CD14-positive monocyte (primary cell): ENCODE measurements at regions not wholly inside any gene's neighbourhood (a gene's known extent, or its start where the extent isn't known, plus 50 kb on each side); places are given as distances from the start of the nearest gene placed in this dataset.

Source experiments
- DNase-seq, 3 donors: peaks; one replicate each; pipeline ENCODE4 v3.0.0-alpha.2; 2011 to 2022
- H2AFZ ChIP-seq: 2 replicates; pipeline ENCODE4 v1.6.0; 2012; ENCODE audit warnings: mild to moderate bottlenecking, low read depth, low read length, inconsistent platforms; ENCODE audit not compliant: insufficient read depth, poor library complexity, severe bottlenecking
- H3K27ac ChIP-seq, 2 donors: 1 replicate in 1 of 2; 2 replicates in 1 of 2; pipeline ENCODE4 v1.5.1; 2012 to 2013; ENCODE audit warnings: low read length in 2 of 2, control low read depth in 1 of 2, inconsistent platforms in 1 of 2, low read depth in 1 of 2, mild to moderate bottlenecking in 1 of 2
- H3K27me3 ChIP-seq, 2 donors: one replicate each; pipeline versions ENCODE4 v1.6.0 to v1.6.1; 2011 to 2013; ENCODE audit warnings: low read length in 2 of 2; ENCODE audit not compliant: control insufficient read depth in 2 of 2, insufficient read depth in 2 of 2
- H3K36me3 ChIP-seq, 2 donors: replicated peaks in 1 of 2; 1 replicate in 1 of 2; 2 replicates in 1 of 2; pipeline versions ENCODE4 v1.5.1 to v1.6.1; 2012 to 2013; ENCODE audit warnings: low read length in 2 of 2, control low read depth in 1 of 2, inconsistent platforms in 1 of 2, mild to moderate bottlenecking in 1 of 2; ENCODE audit not compliant: insufficient read depth in 2 of 2, control insufficient read depth in 1 of 2
- H3K4me1 ChIP-seq, 2 donors: 1 replicate in 1 of 2; 2 replicates in 1 of 2; pipeline versions ENCODE4 v1.5.1 to v1.6.1; 2012 to 2013; ENCODE audit warnings: low read length in 2 of 2, control low read depth in 1 of 2, inconsistent platforms in 1 of 2, mild to moderate bottlenecking in 1 of 2, moderate library complexity in 1 of 2; ENCODE audit not compliant: insufficient read depth in 2 of 2, control insufficient read depth in 1 of 2
- H3K4me2 ChIP-seq: replicated peaks from 2 replicates; pipeline ENCODE3; 2012; ENCODE audit warnings: low read length, moderate library complexity, mild to moderate bottlenecking; ENCODE audit not compliant: poor library complexity, severe bottlenecking; ENCODE audit errors: extremely low read depth
- H3K4me3 ChIP-seq, 3 experiments: fragments of 200-600 bp in 1 of 3; sonication (generic) in 1 of 3; replicated peaks in 1 of 3; 1 replicate in 2 of 3; 2 replicates in 1 of 3; pipeline ENCODE4 v1.5.1; 2011 to 2013; ENCODE audit warnings: low read length in 3 of 3, mild to moderate bottlenecking in 3 of 3, control low read depth in 2 of 3, low read depth in 2 of 3, inconsistent platforms in 1 of 3, moderate library complexity in 1 of 3
- H3K79me2 ChIP-seq: 2 replicates; pipeline ENCODE4 v1.6.0; 2012; ENCODE audit warnings: mild to moderate bottlenecking, control low read depth, inconsistent platforms, low read length, moderate library complexity; ENCODE audit not compliant: insufficient read depth
- H3K9ac ChIP-seq: 2 replicates; pipeline ENCODE4 v1.6.0; 2017; ENCODE audit warnings: low read length, mild to moderate bottlenecking; ENCODE audit not compliant: insufficient read depth, poor library complexity, severe bottlenecking
- H3K9me3 ChIP-seq, 2 donors: replicated peaks in 1 of 2; 1 replicate in 1 of 2; 2 replicates in 1 of 2; pipeline versions ENCODE4 v1.5.1 to v1.6.1; 2012 to 2013; ENCODE audit warnings: low read length in 2 of 2, control low read depth in 1 of 2; ENCODE audit not compliant: control insufficient read depth in 1 of 2, insufficient read depth in 1 of 2
- H4K20me1 ChIP-seq: 2 replicates; pipeline ENCODE4 v1.6.0; 2012; ENCODE audit warnings: mild to moderate bottlenecking, low read length, control low read depth, moderate library complexity; ENCODE audit not compliant: insufficient read depth
- H3K27ac Mint-ChIP-seq, 7 donors: one replicate each; pipeline ENCODE4 v1.8.0; 2020; ENCODE audit warnings: mild to moderate bottlenecking in 7 of 7, mixed read lengths in 7 of 7, moderate library complexity in 6 of 7, inconsistent platforms in 2 of 7
- H3K27me3 Mint-ChIP-seq, 3 donors: one replicate each; pipeline ENCODE4 v1.8.0; 2021 to 2022; ENCODE audit warnings: low read depth in 3 of 3, mild to moderate bottlenecking in 3 of 3, mixed read lengths in 3 of 3, moderate library complexity in 3 of 3, inconsistent platforms in 1 of 3
- H3K36me3 Mint-ChIP-seq, 2 donors: one replicate each; pipeline ENCODE4 v1.8.0; 2020; ENCODE audit warnings: mixed read lengths in 2 of 2, inconsistent platforms in 1 of 2, mild to moderate bottlenecking in 1 of 2
- H3K4me1 Mint-ChIP-seq: one replicate; pipeline ENCODE4 v1.8.0; 2020; ENCODE audit warnings: mild to moderate bottlenecking, mixed read lengths
- H3K4me3 Mint-ChIP-seq, 2 donors: one replicate each; pipeline ENCODE4 v1.8.0; 2020; ENCODE audit warnings: mild to moderate bottlenecking in 2 of 2, mixed read lengths in 2 of 2, moderate library complexity in 1 of 2
- H3K9me3 Mint-ChIP-seq, 7 donors: one replicate each; pipeline ENCODE4 v1.8.0; 2020 to 2022; ENCODE audit warnings: mixed read lengths in 7 of 7, mild to moderate bottlenecking in 6 of 7, moderate library complexity in 6 of 7, inconsistent platforms in 2 of 7
- CTCF ChIP-seq: fragments of 200-600 bp; IDR thresholded peaks from one replicate; pipeline ENCODE4 v1.8.0; 2022; ENCODE audit warnings: antibody characterized with exemption, mild to moderate bottlenecking
- WGBS: methylation state at CpG from one replicate; pipeline ENCODE4 v1.1.5; 2013; ENCODE audit warnings: missing lambda C conversion rate; ENCODE audit not compliant: insufficient coverage; 5-methylcytosine and 5-hydroxymethylcytosine counted together
- intact Hi-C, 2 donors: fragments of 100-400 bp; cut with micrococcal nuclease; formaldehyde crosslinking; loops; one replicate each; pipeline versions ENCODE4 v1.15.0 to v1.15.1; 2023

GRCh38 chr4:161182913-161183312, 980.9 kb downstream of the FSTL5 start:
- Histone ChIP-seq H3K27me3 (no peaks in the 10 kb centered on the region), H3K4me1 (no peaks in the 10 kb centered on the region), H3K4me2 (no peak overlapping the region), H3K9ac (no peak overlapping the region), H2AFZ (no peak overlapping the region), H3K36me3 (no peaks in the 10 kb centered on the region), H3K27ac (no peak overlapping the region), H4K20me1 (no peaks in the 10 kb centered on the region), H3K79me2 (no peaks in the 10 kb centered on the region), H3K4me3 (no peak overlapping the region), H3K9me3 (no peaks in the 10 kb centered on the region)
- Mint-ChIP-seq H3K36me3 (no peaks in the 10 kb centered on the region), H3K9me3 (peaks cover 0 to 3% (median 0%) of the 10 kb centered on the region in 7 donors), H3K4me3 (no peak overlapping the region), H3K27ac (no peak overlapping the region), H3K4me1 (no peaks in the 10 kb centered on the region), H3K27me3 (no peaks in the 10 kb centered on the region)
- intact Hi-C loops: no loop called here
- no peak for DNase-seq
- TF ChIP-seq CTCF: no peak
- WGBS: no CpG with 5 or more reads among the region's 3 CpGs

DNA sequence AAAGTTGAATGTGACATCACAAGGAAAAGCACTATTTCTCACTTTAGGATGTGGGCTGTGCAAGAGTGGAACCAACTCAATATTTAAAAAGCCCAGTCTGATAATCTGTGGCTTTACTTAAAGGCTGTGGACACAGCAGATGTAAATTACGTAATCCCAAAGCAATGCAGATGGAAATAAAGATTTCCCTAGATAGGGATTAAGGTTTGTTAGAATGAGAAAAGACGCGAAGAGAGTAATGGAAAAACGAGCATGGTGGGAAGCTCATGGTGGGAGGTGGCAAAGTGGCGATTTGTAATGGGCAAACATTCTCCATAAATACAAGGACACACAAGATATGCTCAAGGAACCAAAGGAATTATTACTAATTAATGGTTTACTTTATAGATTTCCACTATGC, 985.5 kb downstream of the FSTL5 start:
- H3K27ac Mint-ChIP-seq: no peak overlapping the region
- Histone ChIP-seq H4K20me1 (no peaks in the 10 kb centered on the region), H3K27me3 (no peaks in the 10 kb centered on the region), H3K9ac (no peak overlapping the region), H3K4me1 (no peaks in the 10 kb centered on the region), H3K4me3 (no peak overlapping the region), H3K27ac (no peak overlapping the region), H3K4me2 (no peak overlapping the region), H2AFZ (no peak overlapping the region), H3K36me3 (no peaks in the 10 kb centered on the region), H3K79me2 (no peaks in the 10 kb centered on the region), H3K9me3 (no peaks in the 10 kb centered on the region)
- 86% methylated on average over 1 of the region's 5 CpGs for WGBS
- H3K9me3 Mint-ChIP-seq: peaks cover 0 to 5% (median 0%) of the 10 kb centered on the region in 7 donors
- intact Hi-C loops: no loop called here
- H3K4me3 Mint-ChIP-seq: no peak overlapping the region
- TF ChIP-seq CTCF: no peak
- no peak for DNase-seq
- H3K27me3 Mint-ChIP-seq: no peaks in the 10 kb centered on the region
- H3K4me1 Mint-ChIP-seq: no peaks in the 10 kb centered on the region
- H3K36me3 Mint-ChIP-seq: no peaks in the 10 kb centered on the region
